OCI-LY7 (cell line): ENCODE measurements at regions not wholly inside any gene's neighbourhood (a gene's known extent, or its start where the extent isn't known, plus 50 kb on each side); places are given as distances from the start of the nearest gene placed in this dataset.

ENCODE experiments used
- BruUV-seq: library from RNA; stranded (reverse); fragments of 400-500 nt; replicated peaks from 2 replicates; lab custom pipeline; 2021; lab: Mats Ljungman, UMichigan
- CTCF ChIA-PET: fragments of 300-600 bp; sonication (Branson Sonifier 250); formaldehyde crosslinking; loops from one replicate; lab custom pipeline; 2022; ENCODE audit warnings: antibody characterized with exemption; ENCODE audit not compliant: unreplicated experiment; lab: Charles Lee
- POLR2A ChIA-PET: fragments of 300-600 bp; sonication (Branson Sonifier 250); formaldehyde crosslinking; loops from one replicate; lab custom pipeline; 2022; ENCODE audit warnings: antibody characterized with exemption; lab: Charles Lee
- DNase-seq: peaks from one replicate; pipeline ENCODE4 v3.0.0-alpha.2; 2015; ENCODE audit warnings: low spot score
- H2AFZ ChIP-seq: fragments of 200-600 bp; sonication (generic), shearing (Covaris generic); 2 replicates; pipeline ENCODE4 v1.6.1; 2014; ENCODE audit warnings: mild to moderate bottlenecking, antibody characterized with exemption, low read length, moderate library complexity
- H3K27ac ChIP-seq: fragments of 200-600 bp; sonication (generic); 2 replicates; pipeline ENCODE4 v1.5.1; 2014; ENCODE audit warnings: mixed run types, low read depth, mild to moderate bottlenecking, moderate library complexity, low read length, inconsistent platforms; ENCODE audit not compliant: poor library complexity, severe bottlenecking
- H3K36me3 ChIP-seq: fragments of 200-600 bp; sonication (generic); 2 replicates; pipeline ENCODE4 v1.6.1; 2014; ENCODE audit warnings: mild to moderate bottlenecking, antibody characterized with exemption, low read length, moderate library complexity, mixed read lengths; ENCODE audit not compliant: insufficient read depth
- H3K4me1 ChIP-seq: fragments of 200-600 bp; sonication (generic); 2 replicates; pipeline ENCODE4 v1.5.1; 2014; ENCODE audit warnings: mild to moderate bottlenecking, low read length; ENCODE audit not compliant: insufficient read depth, poor library complexity, severe bottlenecking
- H3K4me2 ChIP-seq: fragments of 200-600 bp; sonication (generic); 2 replicates; pipeline ENCODE4 v1.6.1; 2014; ENCODE audit warnings: mild to moderate bottlenecking, low read length
- H3K4me3 ChIP-seq: fragments of 200-600 bp; sonication (generic); 2 replicates; pipeline ENCODE4 v1.5.1; 2014; ENCODE audit warnings: mild to moderate bottlenecking, low read depth, low read length; ENCODE audit not compliant: poor library complexity, severe bottlenecking
- H3K79me2 ChIP-seq: fragments of 200-600 bp; sonication (generic); 2 replicates; pipeline ENCODE4 v1.6.1; 2016; ENCODE audit warnings: low read depth, mild to moderate bottlenecking, low read length, moderate library complexity, mixed read lengths; ENCODE audit not compliant: insufficient read depth
- H3K9me2 ChIP-seq: fragments of 200-600 bp; sonication (generic); 2 replicates; pipeline ENCODE4 v1.6.1; 2016; ENCODE audit warnings: mild to moderate bottlenecking, low read length, mixed read lengths; ENCODE audit not compliant: insufficient read depth
- H3K9me3 ChIP-seq: fragments of 200-600 bp; sonication (generic); 2 replicates; pipeline ENCODE4 v1.6.1; 2014; ENCODE audit warnings: mild to moderate bottlenecking, mixed run types, low read length, mixed read lengths
- H4K20me1 ChIP-seq: fragments of 200-600 bp; sonication (generic); 2 replicates; pipeline ENCODE4 v1.6.1; 2014; ENCODE audit warnings: mild to moderate bottlenecking, antibody characterized with exemption, low read length, moderate library complexity, mixed read lengths; ENCODE audit not compliant: insufficient read depth
- CTCF ChIP-seq: fragments of 200-600 bp; sonication (generic); conservative IDR thresholded peaks from 2 replicates; pipeline ENCODE4 v1.5.1; 2014; ENCODE audit warnings: mild to moderate bottlenecking, antibody characterized with exemption, low read length, moderate library complexity, mixed read lengths
- EZH2phosphoT487 ChIP-seq: fragments of 200-600 bp; sonication (generic); IDR thresholded peaks from 2 replicates; pipeline ENCODE4 v1.6.1; 2018; ENCODE audit warnings: low read depth, borderline replicate concordance, mild to moderate bottlenecking, mixed run types, antibody characterized with exemption, low read length, moderate library complexity, mixed read lengths
- intact Hi-C: fragments of 100-400 bp; cut with micrococcal nuclease; formaldehyde crosslinking; loops from one replicate; pipeline ENCODE4 v1.10.0; 2022; ENCODE audit not compliant: unreplicated experiment

DNA sequence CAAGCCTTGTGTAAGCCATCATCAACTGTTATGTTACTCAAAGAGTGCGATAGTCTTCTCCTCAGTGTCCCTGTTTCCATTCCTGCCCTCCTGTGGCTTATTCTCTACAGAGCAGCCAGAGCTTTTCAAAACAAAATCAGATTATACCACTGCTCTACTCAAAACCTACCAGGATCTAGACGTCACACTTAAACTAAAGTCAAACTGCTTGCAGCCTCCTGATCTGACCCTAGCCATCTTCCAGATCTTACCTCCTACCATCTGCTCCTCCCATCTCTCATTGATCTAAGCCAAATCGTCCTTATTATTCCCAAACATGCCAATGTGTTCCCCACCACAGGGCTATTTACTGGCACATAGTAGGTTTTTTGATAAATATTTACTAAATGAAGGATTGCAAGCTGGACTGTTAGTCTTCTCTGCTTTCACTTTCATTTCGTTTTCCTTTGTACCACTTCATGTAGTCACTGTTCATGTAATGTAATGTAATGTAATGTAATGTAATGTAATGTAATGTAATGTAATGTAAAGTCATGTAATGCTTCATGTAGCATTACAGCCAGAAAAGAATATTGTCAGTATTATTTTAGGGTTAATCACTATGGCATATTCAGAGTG is 116.1 kb downstream of the GPR37 start:
- Histone ChIP-seq H3K9me2 (no peaks in the 10 kb centered on the region), H3K36me3 (no peaks in the 10 kb centered on the region), H3K4me1 (no peaks in the 10 kb centered on the region), H4K20me1 (no peaks in the 10 kb centered on the region), H3K9me3 (no peaks in the 10 kb centered on the region), H3K79me2 (no peaks in the 10 kb centered on the region), H3K27ac (no peak overlapping the region), H3K4me2 (0 out of 2 replicates have a peak overlapping the region, but pooled peaks have one; percentile 12), H2AFZ (no peak overlapping the region), H3K4me3 (no peak overlapping the region)
- DNase-seq, result no peak
- ChIA-PET POLR2A (no interaction called here), CTCF (no interaction called here)
- BruUV-seq, result no TSS peak
- intact Hi-C loops, result no loop called here
- TF ChIP-seq CTCF (no peak), EZH2phosphoT487 (no peak)

- DNase-seq, result no peak
- H3K4me3 ChIP-seq, result no peak overlapping the region
- BruUV-seq, result no TSS peak
- CTCF ChIA-PET, result no interaction called here
- H3K27ac ChIP-seq, result no peak overlapping the region
- H3K79me2 ChIP-seq, result no peaks in the 10 kb centered on the region
- no peak overlapping the region for H2AFZ ChIP-seq
- no peaks in the 10 kb centered on the region for H3K36me3 ChIP-seq
- intact Hi-C loops, result no loop called here
- POLR2A ChIA-PET, result no interaction called here
- no peaks in the 10 kb centered on the region for H3K9me2 ChIP-seq
- H3K4me2 ChIP-seq, result no peak overlapping the region
- H3K4me1 ChIP-seq, result no peaks in the 10 kb centered on the region
- H3K9me3 ChIP-seq, result no peaks in the 10 kb centered on the region
- no peaks in the 10 kb centered on the region for H4K20me1 ChIP-seq
- no peak for TF ChIP-seq CTCF
- TF ChIP-seq EZH2phosphoT487, result no peak
Observed at GRCh38 chr7:124647630-124648306, 117.8 kb downstream of the GPR37 start.

- Histone ChIP-seq H3K4me2 (no peak overlapping the region), H3K79me2 (no peaks in the 10 kb centered on the region), H2AFZ (no peak overlapping the region), H3K9me3 (no peaks in the 10 kb centered on the region), H4K20me1 (no peaks in the 10 kb centered on the region), H3K36me3 (no peaks in the 10 kb centered on the region), H3K9me2 (no peaks in the 10 kb centered on the region), H3K27ac (no peak overlapping the region), H3K4me1 (no peaks in the 10 kb centered on the region), H3K4me3 (no peak overlapping the region)
- ChIA-PET CTCF (no interaction called here), POLR2A (no interaction called here)
- DNase-seq, result no peak
- intact Hi-C loops, result no loop called here
- no TSS peak for BruUV-seq
- TF ChIP-seq CTCF (no peak), EZH2phosphoT487 (no peak)
Observed at GRCh38 chr7:124645704-124646103, 119.9 kb downstream of the GPR37 start.
